Activated T-helper 1 cell treated with anti-CD3 and anti-CD28 coated beads, Interleukin-12 subunit alpha, Interleukin-12 subunit beta, Interleukin-2, Interleukin-4 antibody, amounts not matched to agents 30 ng/mL and 10 ng/mL and 1 ng/mL, durations not matched to agents 14 hours and 24 hours and 36 hours (primary cell): ENCODE measurements at regions not wholly inside any gene's neighbourhood (a gene's known extent, or its start where the extent isn't known, plus 50 kb on each side); places are given as distances from the start of the nearest gene placed in this dataset.
"Not testable (repeated sequence)": the region's sequence is repeated elsewhere in the genome, so short reads cannot be mapped to it uniquely, and the experiment has no call there.

Source experiments
- DNase-seq: peaks from one replicate; pipeline ENCODE4 v3.0.0; 2021; ENCODE audit warnings: low spot score
- H3K27ac Mint-ChIP-seq: one replicate; pipeline ENCODE4 v1.8.0; 2021; ENCODE audit warnings: mild to moderate bottlenecking, mixed read lengths
- H3K27me3 Mint-ChIP-seq: one replicate; pipeline ENCODE4 v1.8.0; 2022; ENCODE audit warnings: mild to moderate bottlenecking, moderate library complexity, mixed read lengths; ENCODE audit not compliant: insufficient read depth
- H3K36me3 Mint-ChIP-seq: one replicate; pipeline ENCODE4 v1.8.0; 2021; ENCODE audit warnings: low read depth, mixed read lengths
- H3K4me1 Mint-ChIP-seq: one replicate; pipeline ENCODE4 v1.8.0; 2021; ENCODE audit warnings: low read depth, mixed read lengths
- H3K4me3 Mint-ChIP-seq: one replicate; pipeline ENCODE4 v1.8.0; 2021; ENCODE audit warnings: mild to moderate bottlenecking, moderate library complexity, mixed read lengths
- H3K9me3 Mint-ChIP-seq: one replicate; pipeline ENCODE4 v1.8.0; 2021; ENCODE audit warnings: mixed read lengths
- intact Hi-C: fragments of 100-400 bp; cut with micrococcal nuclease; formaldehyde crosslinking; loops from one replicate; pipeline ENCODE4 v1.15.1; 2024

GRCh38 chr22:23436354-23437106, 143.6 kb downstream of the IGLL1 start:
- H3K4me3 Mint-ChIP-seq, DNase-seq, intact Hi-C loops, H3K27me3 Mint-ChIP-seq, H3K4me1 Mint-ChIP-seq, H3K9me3 Mint-ChIP-seq, H3K36me3 Mint-ChIP-seq, H3K27ac Mint-ChIP-seq: not testable (repeated sequence)

GRCh38 chr22:23435186-23435585, 144.9 kb downstream of the IGLL1 start:
- H3K36me3 Mint-ChIP-seq, H3K4me1 Mint-ChIP-seq, DNase-seq, H3K9me3 Mint-ChIP-seq, H3K27me3 Mint-ChIP-seq, H3K27ac Mint-ChIP-seq, intact Hi-C loops, H3K4me3 Mint-ChIP-seq: not testable (repeated sequence)

- H3K4me3 Mint-ChIP-seq, intact Hi-C loops, H3K27ac Mint-ChIP-seq, DNase-seq, H3K27me3 Mint-ChIP-seq, H3K36me3 Mint-ChIP-seq, H3K4me1 Mint-ChIP-seq, H3K9me3 Mint-ChIP-seq: not testable (repeated sequence)
Measured at GRCh38 chr22:23434198-23434830, 145.8 kb downstream of the IGLL1 start.

- H3K4me1 Mint-ChIP-seq, H3K27me3 Mint-ChIP-seq, intact Hi-C loops, H3K27ac Mint-ChIP-seq, H3K36me3 Mint-ChIP-seq: not testable (repeated sequence)
- peak overlapping the region; percentile 63 for H3K4me3 Mint-ChIP-seq
- DNase-seq: peak; percentile 39
- H3K9me3 Mint-ChIP-seq: peaks cover 10% of the 10 kb centered on the region
Measured at GRCh38 chr22:23433127-23434005, 146.7 kb downstream of the IGLL1 start.

GRCh38 chr22:23432719-23433118, 147.4 kb downstream of the IGLL1 start:
- H3K36me3 Mint-ChIP-seq, DNase-seq, H3K27ac Mint-ChIP-seq, H3K4me1 Mint-ChIP-seq, H3K27me3 Mint-ChIP-seq, intact Hi-C loops: not testable (repeated sequence)
- Mint-ChIP-seq H3K4me3 (peak overlapping the region; percentile 63), H3K9me3 (peaks cover 14% of the 10 kb centered on the region)

- no peak for DNase-seq
- H3K27ac Mint-ChIP-seq: no peak overlapping the region
- H3K27me3 Mint-ChIP-seq: peaks cover 5% of the 10 kb centered on the region
- H3K36me3 Mint-ChIP-seq: no peaks in the 10 kb centered on the region
- intact Hi-C loops: no loop called here
- no peak overlapping the region for H3K4me3 Mint-ChIP-seq
- peaks cover 16% of the 10 kb centered on the region for H3K9me3 Mint-ChIP-seq
- no peaks in the 10 kb centered on the region for H3K4me1 Mint-ChIP-seq
Measured at GRCh38 chr22:23431337-23432072, 148.6 kb downstream of the IGLL1 start.

GRCh38 chr22:23424551-23425068, 155.5 kb downstream of the IGLL1 start:
- H3K4me3 Mint-ChIP-seq, H3K4me1 Mint-ChIP-seq, H3K27me3 Mint-ChIP-seq, H3K27ac Mint-ChIP-seq, intact Hi-C loops, H3K36me3 Mint-ChIP-seq, DNase-seq: not testable (repeated sequence)
- peaks cover 11% of the 10 kb centered on the region for H3K9me3 Mint-ChIP-seq

- Mint-ChIP-seq H3K4me1 (no peaks in the 10 kb centered on the region), H3K36me3 (no peaks in the 10 kb centered on the region), H3K27ac (no peak overlapping the region), H3K9me3 (peaks cover 8% of the 10 kb centered on the region), H3K27me3 (no peaks in the 10 kb centered on the region), H3K4me3 (no peak overlapping the region)
- DNase-seq: no peak
- intact Hi-C loops: no loop called here
Measured at GRCh38 chr22:23424031-23424430, 156.1 kb downstream of the IGLL1 start.

- H3K4me1 Mint-ChIP-seq, H3K36me3 Mint-ChIP-seq, intact Hi-C loops, H3K27me3 Mint-ChIP-seq, H3K4me3 Mint-ChIP-seq, DNase-seq, H3K9me3 Mint-ChIP-seq, H3K27ac Mint-ChIP-seq: not testable (repeated sequence)
Measured at GRCh38 chr22:23422281-23422680, 157.8 kb downstream of the IGLL1 start.

GRCh38 chr22:23421300-23421699, 158.8 kb downstream of the IGLL1 start:
- H3K9me3 Mint-ChIP-seq, H3K36me3 Mint-ChIP-seq, H3K4me1 Mint-ChIP-seq, intact Hi-C loops, H3K4me3 Mint-ChIP-seq, H3K27me3 Mint-ChIP-seq, DNase-seq, H3K27ac Mint-ChIP-seq: not testable (repeated sequence)

GRCh38 chr22:23419931-23420330, 160.2 kb downstream of the IGLL1 start:
- no peak for DNase-seq
- Mint-ChIP-seq H3K36me3 (no peaks in the 10 kb centered on the region), H3K4me3 (no peak overlapping the region), H3K9me3 (no peaks in the 10 kb centered on the region), H3K27ac (no peak overlapping the region), H3K4me1 (no peaks in the 10 kb centered on the region), H3K27me3 (no peaks in the 10 kb centered on the region)
- intact Hi-C loops: no loop called here

- no peak overlapping the region for H3K4me3 Mint-ChIP-seq
- H3K27ac Mint-ChIP-seq: no peak overlapping the region
- no peak for DNase-seq
- H3K9me3 Mint-ChIP-seq: no peaks in the 10 kb centered on the region
- no peaks in the 10 kb centered on the region for H3K36me3 Mint-ChIP-seq
- no peaks in the 10 kb centered on the region for H3K27me3 Mint-ChIP-seq
- no peaks in the 10 kb centered on the region for H3K4me1 Mint-ChIP-seq
- intact Hi-C loops: no loop called here
Measured at GRCh38 chr22:23419171-23419570, 160.9 kb downstream of the IGLL1 start.
